ENCODE measurements at regions not wholly inside any gene's neighbourhood (a gene's known extent, or its start where the extent isn't known, plus 50 kb on each side); places are given as distances from the start of the nearest gene placed in this dataset.

- TF ChIP-seq CTCF (IDR thresholded peaks at IDR 0.05; ENCODE audit: control insufficient read depth, insufficient read depth, low read depth, low read length, missing control alignments), result no peak
- H3K4me3 ChIP-seq (ENCODE audit: control insufficient read depth, low read depth, low read length), result no peak overlapping the region
- no peak for DNase-seq (ENCODE audit: low read depth)
Measured at GRCh38 chr5:123294544-123294943, 128.7 kb downstream of the CEP120 start.

GRCh38 chr5:123289210-123289609 is 134.0 kb downstream of the CEP120 start:
- no peak for TF ChIP-seq CTCF (IDR thresholded peaks at IDR 0.05; ENCODE audit: control insufficient read depth, insufficient read depth, low read depth, low read length, missing control alignments)
- DNase-seq (ENCODE audit: low read depth), result no peak
- H3K4me3 ChIP-seq (ENCODE audit: control insufficient read depth, low read depth, low read length), result no peak overlapping the region

- DNase-seq (ENCODE audit: low read depth), result no peak
- no peak for TF ChIP-seq CTCF (IDR thresholded peaks at IDR 0.05; ENCODE audit: control insufficient read depth, insufficient read depth, low read depth, low read length, missing control alignments)
- no peak overlapping the region for H3K4me3 ChIP-seq (ENCODE audit: control insufficient read depth, low read depth, low read length)
Measured at GRCh38 chr5:123287881-123288280, 135.3 kb downstream of the CEP120 start.

- TF ChIP-seq CTCF (IDR thresholded peaks at IDR 0.05; ENCODE audit: control insufficient read depth, insufficient read depth, low read depth, low read length, missing control alignments), result no peak
- H3K4me3 ChIP-seq (ENCODE audit: control insufficient read depth, low read depth, low read length), result no peak overlapping the region
- no peak for DNase-seq (ENCODE audit: low read depth)
Measured at GRCh38 chr5:123286891-123287290, 136.3 kb downstream of the CEP120 start.

- TF ChIP-seq CTCF (IDR thresholded peaks at IDR 0.05; ENCODE audit: control insufficient read depth, insufficient read depth, low read depth, low read length, missing control alignments), result no peak
- DNase-seq (ENCODE audit: low read depth), result no peak
- no peak overlapping the region for H3K4me3 ChIP-seq (ENCODE audit: control insufficient read depth, low read depth, low read length)
Measured at GRCh38 chr5:123285122-123286023, 137.8 kb downstream of the CEP120 start.

GRCh38 chr5:123283499-123283898 is 139.7 kb downstream of the CEP120 start:
- no peak overlapping the region for H3K4me3 ChIP-seq (ENCODE audit: control insufficient read depth, low read depth, low read length)
- TF ChIP-seq CTCF (IDR thresholded peaks at IDR 0.05; ENCODE audit: control insufficient read depth, insufficient read depth, low read depth, low read length, missing control alignments), result no peak
- no peak for DNase-seq (ENCODE audit: low read depth)
